Endothelial cell of umbilical vein (primary cell): ENCODE measurements at regions not wholly inside any gene's neighbourhood (a gene's known extent, or its start where the extent isn't known, plus 50 kb on each side); places are given as distances from the start of the nearest gene placed in this dataset.
"Not testable (repeated sequence)": the region's sequence is repeated elsewhere in the genome, so short reads cannot be mapped to it uniquely, and the experiment has no call there.

Experiments used
- BruUV-seq: library from RNA; stranded (reverse); fragments of 400-500 nt; replicated peaks from 2 replicates; lab custom pipeline; 2021; lab: Mats Ljungman, UMichigan
- CTCF ChIA-PET: fragments of 300-600, 350-600 bp; sonication (Branson Sonifier 250); formaldehyde crosslinking; loops from one replicate; lab custom pipeline; 2021; ENCODE audit warnings: antibody characterized with exemption, inconsistent platforms; lab: Charles Lee
- POLR2A ChIA-PET: fragments of 300-600, 350-600 bp; sonication (Branson Sonifier 250); formaldehyde crosslinking; loops from one replicate; lab custom pipeline; 2021; ENCODE audit warnings: antibody characterized with exemption, inconsistent platforms; lab: Charles Lee
- DNase-seq: peaks from one replicate; pipeline ENCODE4 v3.0.0-alpha.2; 2011; ENCODE audit warnings: low read depth, low spot score
- FAIRE-seq: peaks from 2 replicates; lab custom pipeline; 2011; peaks lifted over from hg19 to GRCh38; lab: Jason Lieb, UNC
- H2AFZ ChIP-seq: 2 replicates; pipeline ENCODE4 v1.6.0; 2012; ENCODE audit warnings: low read depth, low read length, control low read depth, inconsistent platforms
- H3K27ac ChIP-seq: 2 replicates; pipeline ENCODE4 v1.5.1; 2011; ENCODE audit warnings: low read depth, mild to moderate bottlenecking, control low read depth, low read length, moderate library complexity; ENCODE audit not compliant: insufficient read depth
- H3K27me3 ChIP-seq, 2 experiments: 2 replicates each; pipeline versions ENCODE4 v1.6.0 to v1.6.1; 2011; ENCODE audit warnings: low read length in 2 of 2, mixed read lengths in 1 of 2; ENCODE audit not compliant: control insufficient read depth in 2 of 2, insufficient read depth in 2 of 2
- H3K36me3 ChIP-seq, 2 experiments: 2 replicates in 1 of 2; 3 replicates in 1 of 2; pipeline ENCODE4 v1.5.1; 2011; ENCODE audit warnings: low read length in 2 of 2, mild to moderate bottlenecking in 1 of 2, moderate library complexity in 1 of 2; ENCODE audit not compliant: control insufficient read depth in 2 of 2, insufficient read depth in 2 of 2; ENCODE audit errors: extremely low read depth in 1 of 2
- H3K4me1 ChIP-seq: 3 replicates; pipeline ENCODE4 v1.5.1; 2011; ENCODE audit warnings: mild to moderate bottlenecking, low read length; ENCODE audit not compliant: control insufficient read depth, insufficient read depth; ENCODE audit errors: extremely low read depth
- H3K4me2 ChIP-seq: 2 replicates; pipeline ENCODE4 v1.6.1; 2011; ENCODE audit warnings: low read length, control low read depth, mixed read lengths; ENCODE audit not compliant: insufficient read depth
- H3K4me3 ChIP-seq, 3 experiments: fragments of 200-600 bp in 1 of 3; sonication (generic), shearing (Covaris generic) in 1 of 3; replicated peaks in 1 of 3; 2 replicates each; pipeline ENCODE4 v1.5.1; 2011 to 2016; ENCODE audit warnings: control low read depth in 3 of 3, low read length in 3 of 3, mild to moderate bottlenecking in 2 of 3, inconsistent platforms in 1 of 3, low read depth in 1 of 3, moderate library complexity in 1 of 3; ENCODE audit not compliant: insufficient read depth in 1 of 3
- H3K79me2 ChIP-seq: 2 replicates; pipeline ENCODE4 v1.6.0; 2012; ENCODE audit warnings: low read length, inconsistent platforms; ENCODE audit not compliant: control insufficient read depth, insufficient read depth
- H3K9ac ChIP-seq: replicated peaks from 2 replicates; pipeline ENCODE3; 2011; ENCODE audit warnings: low read length, control low read depth; ENCODE audit not compliant: insufficient read depth; ENCODE audit errors: extremely low read depth
- H3K9me1 ChIP-seq: replicated peaks from 3 replicates; pipeline ENCODE4 v1.6.0; 2011; ENCODE audit warnings: mild to moderate bottlenecking, low read length; ENCODE audit not compliant: control insufficient read depth, insufficient read depth; ENCODE audit errors: extremely low read depth
- H3K9me3 ChIP-seq: replicated peaks from 2 replicates; pipeline ENCODE4 v1.5.1; 2012; ENCODE audit warnings: low read length, inconsistent platforms; ENCODE audit not compliant: control insufficient read depth, insufficient read depth
- H4K20me1 ChIP-seq: replicated peaks from 2 replicates; pipeline ENCODE3; 2011; ENCODE audit warnings: mild to moderate bottlenecking, low read length; ENCODE audit not compliant: control insufficient read depth, insufficient read depth; ENCODE audit errors: extremely low read depth
- EZH2 ChIP-seq: IDR thresholded peaks from 2 replicates; pipeline ENCODE4 v1.6.1; 2012; ENCODE audit warnings: borderline replicate concordance, low read depth, mild to moderate bottlenecking, moderate library complexity, low read length, inconsistent platforms; ENCODE audit not compliant: severe bottlenecking
- FOS ChIP-seq: IDR thresholded peaks from 2 replicates; pipeline ENCODE4 v1.6.1; 2011; ENCODE audit warnings: mild to moderate bottlenecking, low read length, moderate library complexity, borderline replicate concordance; ENCODE audit not compliant: insufficient read depth
- JUN ChIP-seq: IDR thresholded peaks from 2 replicates; pipeline ENCODE4 v1.6.1; 2011; ENCODE audit warnings: borderline replicate concordance, low read depth; ENCODE audit not compliant: insufficient read length, insufficient read depth
- MYC ChIP-seq: IDR thresholded peaks from one replicate; pipeline ENCODE4 v1.6.1; 2011; ENCODE audit warnings: mild to moderate bottlenecking, low read depth, low read length
- POLR2AphosphoS5 ChIP-seq: IDR thresholded peaks from 2 replicates; pipeline ENCODE4 v1.6.1; 2012; ENCODE audit warnings: low read depth, mild to moderate bottlenecking, control low read depth, low read length, moderate library complexity; ENCODE audit not compliant: insufficient read depth
- dilution Hi-C: fragments of 300-500 bp; cut with MboI; formaldehyde crosslinking; loops from one replicate; pipeline ENCODE4 v1.15.0; 2019; ENCODE audit warnings: low sequenced_read_pairs; ENCODE audit not compliant: extremely low pct_ligation_motif_present
- intact Hi-C: fragments of 100-400 bp; cut with micrococcal nuclease; formaldehyde crosslinking; loops from one replicate; pipeline ENCODE4 v1.10.0; 2022
- TF ChIP-seq, protein P1 (sequence below): IDR thresholded peaks from 2 replicates; pipeline ENCODE4 v1.6.1; 2011; ENCODE audit not compliant: insufficient read depth, insufficient read length
- TF ChIP-seq, protein P2 (sequence below), 2 donors: IDR thresholded peaks; 1 replicate in 1 of 2; 2 replicates in 1 of 2; pipeline ENCODE4 v1.5.1; 2011; ENCODE audit warnings: low read length in 2 of 2, mild to moderate bottlenecking in 2 of 2, moderate library complexity in 2 of 2, control low read depth in 1 of 2, inconsistent platforms in 1 of 2, low read depth in 1 of 2; ENCODE audit not compliant: insufficient read depth in 1 of 2; ENCODE audit errors: extremely low read depth in 1 of 2

DNA sequence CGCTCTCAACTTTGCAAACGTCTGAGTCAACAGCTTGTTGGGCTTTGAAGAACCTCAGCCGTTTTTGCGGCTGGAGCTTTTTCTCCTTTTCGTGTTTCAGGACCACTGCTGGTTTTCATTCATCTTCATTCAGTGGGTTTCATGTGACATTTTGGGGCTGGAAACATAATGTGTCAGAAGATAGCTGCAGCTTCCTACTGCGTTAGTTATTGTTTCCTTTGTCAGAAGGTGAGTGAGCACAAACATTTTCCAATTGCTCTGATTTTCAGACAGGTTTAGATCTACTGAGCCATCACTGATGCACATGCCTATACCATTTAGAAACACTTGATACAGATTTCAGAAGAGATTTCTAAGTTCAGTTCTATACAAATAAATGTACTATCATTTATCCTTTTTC lies 575.5 kb downstream of the TTLL7 start:
- H3K79me2 ChIP-seq, H3K4me1 ChIP-seq, H3K4me2 ChIP-seq, FAIRE-seq, H3K9ac ChIP-seq, H3K36me3 ChIP-seq, DNase-seq, POLR2A ChIA-PET, CTCF ChIA-PET, H3K4me3 ChIP-seq, H2AFZ ChIP-seq, H3K27me3 ChIP-seq, dilution Hi-C loops, H3K27ac ChIP-seq, intact Hi-C loops, H4K20me1 ChIP-seq, H3K9me3 ChIP-seq, H3K9me1 ChIP-seq, BruUV-seq: not testable (repeated sequence)

DNA sequence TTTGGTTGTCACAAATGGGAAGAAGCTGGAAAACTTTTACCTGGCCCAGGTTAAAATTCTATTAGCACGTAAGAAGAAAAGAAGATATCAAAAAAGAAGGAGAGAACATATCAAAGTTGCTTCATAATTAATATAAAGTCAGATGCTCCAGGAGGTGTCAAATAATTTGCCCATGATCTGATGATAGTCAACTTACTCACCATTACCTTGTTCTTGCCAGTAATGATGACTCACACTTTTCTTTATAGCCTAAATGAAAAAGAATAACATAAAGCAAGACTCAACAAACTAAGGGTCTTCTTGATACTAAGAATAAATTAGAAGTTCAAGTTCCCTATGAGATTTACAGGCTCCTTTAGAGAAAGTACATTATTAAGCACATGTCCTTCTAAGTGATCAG lies 580.4 kb downstream of the TTLL7 start:
- Histone ChIP-seq H4K20me1 (no peaks in the 10 kb centered on the region), H3K4me3 (no peak overlapping the region), H3K27ac (no peak overlapping the region), H3K79me2 (no peaks in the 10 kb centered on the region), H3K36me3 (no peaks in the 10 kb centered on the region), H2AFZ (no peak overlapping the region), H3K4me1 (no peaks in the 10 kb centered on the region), H3K9me3 (no peaks in the 10 kb centered on the region), H3K4me2 (no peak overlapping the region), H3K9me1 (no peaks in the 10 kb centered on the region), H3K27me3 (no peaks in the 10 kb centered on the region), H3K9ac (no peak overlapping the region)
- TF ChIP-seq JUN (no peak), POLR2AphosphoS5 (no peak), FOS (no peak), MYC (no peak), EZH2 (no peak)
- TF ChIP-seq, protein P1, sequence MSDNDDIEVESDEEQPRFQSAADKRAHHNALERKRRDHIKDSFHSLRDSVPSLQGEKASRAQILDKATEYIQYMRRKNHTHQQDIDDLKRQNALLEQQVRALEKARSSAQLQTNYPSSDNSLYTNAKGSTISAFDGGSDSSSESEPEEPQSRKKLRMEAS: no peak
- TF ChIP-seq, protein P2, sequence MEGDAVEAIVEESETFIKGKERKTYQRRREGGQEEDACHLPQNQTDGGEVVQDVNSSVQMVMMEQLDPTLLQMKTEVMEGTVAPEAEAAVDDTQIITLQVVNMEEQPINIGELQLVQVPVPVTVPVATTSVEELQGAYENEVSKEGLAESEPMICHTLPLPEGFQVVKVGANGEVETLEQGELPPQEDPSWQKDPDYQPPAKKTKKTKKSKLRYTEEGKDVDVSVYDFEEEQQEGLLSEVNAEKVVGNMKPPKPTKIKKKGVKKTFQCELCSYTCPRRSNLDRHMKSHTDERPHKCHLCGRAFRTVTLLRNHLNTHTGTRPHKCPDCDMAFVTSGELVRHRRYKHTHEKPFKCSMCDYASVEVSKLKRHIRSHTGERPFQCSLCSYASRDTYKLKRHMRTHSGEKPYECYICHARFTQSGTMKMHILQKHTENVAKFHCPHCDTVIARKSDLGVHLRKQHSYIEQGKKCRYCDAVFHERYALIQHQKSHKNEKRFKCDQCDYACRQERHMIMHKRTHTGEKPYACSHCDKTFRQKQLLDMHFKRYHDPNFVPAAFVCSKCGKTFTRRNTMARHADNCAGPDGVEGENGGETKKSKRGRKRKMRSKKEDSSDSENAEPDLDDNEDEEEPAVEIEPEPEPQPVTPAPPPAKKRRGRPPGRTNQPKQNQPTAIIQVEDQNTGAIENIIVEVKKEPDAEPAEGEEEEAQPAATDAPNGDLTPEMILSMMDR (IDR thresholded peaks at IDR 0.05; ENCODE audit: extremely low read depth in 1 of 2, insufficient read depth in 1 of 2, low read depth in 1 of 2, low read length in 2 of 2): no peak
- DNase-seq (no peak), FAIRE-seq (no peak)
- dilution Hi-C loops (no loop called here), intact Hi-C loops (no loop called here)
- CTCF ChIA-PET: no interaction called here
- POLR2A ChIA-PET: no interaction called here
- BruUV-seq: no TSS peak

DNA sequence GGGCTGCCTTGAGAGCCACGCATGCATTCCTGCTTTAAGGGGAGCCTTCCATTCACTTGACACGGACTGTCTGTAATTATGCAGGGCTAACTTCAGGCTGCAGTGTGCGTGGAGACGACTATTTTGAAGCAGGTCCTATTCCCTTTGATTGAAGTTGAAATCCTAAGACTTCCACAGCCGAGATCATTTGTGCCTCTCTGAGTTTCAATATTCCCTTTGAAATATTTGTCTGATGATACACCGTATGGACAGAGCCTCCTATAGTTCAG lies 585.2 kb downstream of the TTLL7 start:
- FAIRE-seq, H2AFZ ChIP-seq, BruUV-seq, H3K27me3 ChIP-seq, H3K27ac ChIP-seq, H3K9ac ChIP-seq, H3K79me2 ChIP-seq, H3K4me1 ChIP-seq, H3K9me1 ChIP-seq, H3K9me3 ChIP-seq, H3K4me3 ChIP-seq, CTCF ChIA-PET, H3K4me2 ChIP-seq, POLR2A ChIA-PET, H4K20me1 ChIP-seq, H3K36me3 ChIP-seq, DNase-seq, intact Hi-C loops, dilution Hi-C loops: not testable (repeated sequence)
